G401.6 (cell line): ENCODE measurements at regions not wholly inside any gene's neighbourhood (a gene's known extent, or its start where the extent isn't known, plus 50 kb on each side); places are given as distances from the start of the nearest gene placed in this dataset.

Experiments used
- FAIRE-seq: peaks from 2 replicates; lab custom pipeline; 2012; peaks lifted over from hg19 to GRCh38; lab: Jason Lieb, UNC

DNA sequence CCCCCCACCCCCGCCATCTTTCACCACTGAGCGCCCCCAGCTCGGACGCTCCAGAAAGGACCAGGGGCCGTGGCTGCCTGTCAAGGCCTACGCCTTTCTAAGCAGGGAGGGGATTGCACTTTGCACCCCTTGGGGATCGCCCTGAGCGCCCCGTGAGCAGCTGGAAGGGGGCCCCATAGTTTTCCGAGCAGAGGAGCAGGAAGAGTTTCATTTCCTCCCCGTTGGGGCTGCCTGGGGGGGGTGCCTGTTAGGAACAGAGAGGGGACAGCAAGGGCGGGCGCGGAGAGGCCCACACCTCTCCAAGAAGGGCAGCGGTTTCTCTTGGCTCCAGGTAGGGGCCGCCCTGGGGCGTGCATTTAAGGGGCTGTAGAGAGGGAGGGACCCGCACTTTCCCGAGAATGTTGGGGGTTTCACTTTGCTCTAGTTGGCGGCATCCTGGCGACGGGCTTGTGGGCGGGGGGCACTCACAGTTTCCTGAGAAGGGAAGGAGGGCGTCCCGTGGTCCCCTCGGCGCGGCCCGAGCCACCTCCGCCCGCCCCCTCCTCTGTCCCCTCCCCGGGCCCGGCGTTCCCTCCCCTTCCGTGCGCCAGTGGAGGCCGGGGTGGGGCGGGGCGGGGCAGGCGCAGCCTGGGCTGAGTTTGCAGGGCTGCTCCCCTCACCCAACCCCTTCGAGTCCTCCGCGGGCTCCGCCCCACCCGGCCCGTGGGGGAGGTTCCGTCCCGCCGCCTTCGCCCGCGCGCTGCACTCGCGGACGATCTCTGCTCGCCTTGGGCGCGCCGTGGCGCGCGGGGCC lies 82.3 kb upstream of the CD99 start:
- FAIRE-seq: no peak

DNA sequence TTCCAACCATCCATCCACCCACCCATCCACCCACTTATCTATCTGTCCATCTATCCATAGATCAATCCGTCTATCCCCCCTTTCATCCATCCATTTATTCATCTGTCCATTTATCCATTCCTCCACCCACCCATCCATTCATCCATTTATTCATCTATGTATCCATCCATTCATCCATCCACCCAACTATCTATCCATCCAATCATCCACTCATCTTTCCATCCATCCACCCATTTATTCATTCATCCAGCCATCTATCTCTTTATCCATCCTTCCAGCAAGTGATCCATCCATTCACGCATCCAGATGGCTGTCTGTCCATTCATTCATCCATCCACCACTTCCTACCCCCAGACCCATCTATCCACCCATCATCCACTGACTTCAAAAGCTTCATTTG lies 84.0 kb upstream of the CD99 start:
- no peak for FAIRE-seq

GRCh38 chrX:2600564-2600963 lies 90.5 kb upstream of the CD99 start:
- no peak for FAIRE-seq

- no peak for FAIRE-seq
These were observed 94.4 kb upstream of the CD99 start for GRCh38 chrX:2596555-2597255.

- no peak for FAIRE-seq
These were observed 95.0 kb upstream of the CD99 start for GRCh38 chrX:2596045-2596444.

GRCh38 chrX:2595258-2595657 lies 94.5 kb upstream of the DHRSX start:
- FAIRE-seq: no peak

GRCh38 chrX:2594491-2594890 lies 93.7 kb upstream of the DHRSX start:
- FAIRE-seq: no peak

DNA sequence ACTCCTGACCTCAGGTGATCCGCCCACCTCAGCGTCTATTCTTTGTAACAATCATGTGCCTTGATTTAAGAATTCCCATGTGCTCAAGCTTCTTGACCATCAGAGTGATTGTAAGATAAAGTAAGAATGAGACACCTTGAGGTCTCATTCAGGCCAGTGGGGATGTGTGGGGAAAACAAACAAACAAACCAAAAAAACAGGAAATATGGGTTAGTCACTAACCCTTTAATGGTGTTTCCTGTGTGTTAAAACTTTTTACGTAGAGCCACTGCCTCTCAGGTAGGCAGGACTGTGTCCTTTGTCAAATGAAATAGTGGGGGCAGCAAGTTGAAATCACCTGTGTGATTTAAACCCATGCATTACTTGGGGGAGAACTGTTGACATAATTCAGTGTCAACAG lies 91.5 kb upstream of the DHRSX start:
- FAIRE-seq: no peak

DNA sequence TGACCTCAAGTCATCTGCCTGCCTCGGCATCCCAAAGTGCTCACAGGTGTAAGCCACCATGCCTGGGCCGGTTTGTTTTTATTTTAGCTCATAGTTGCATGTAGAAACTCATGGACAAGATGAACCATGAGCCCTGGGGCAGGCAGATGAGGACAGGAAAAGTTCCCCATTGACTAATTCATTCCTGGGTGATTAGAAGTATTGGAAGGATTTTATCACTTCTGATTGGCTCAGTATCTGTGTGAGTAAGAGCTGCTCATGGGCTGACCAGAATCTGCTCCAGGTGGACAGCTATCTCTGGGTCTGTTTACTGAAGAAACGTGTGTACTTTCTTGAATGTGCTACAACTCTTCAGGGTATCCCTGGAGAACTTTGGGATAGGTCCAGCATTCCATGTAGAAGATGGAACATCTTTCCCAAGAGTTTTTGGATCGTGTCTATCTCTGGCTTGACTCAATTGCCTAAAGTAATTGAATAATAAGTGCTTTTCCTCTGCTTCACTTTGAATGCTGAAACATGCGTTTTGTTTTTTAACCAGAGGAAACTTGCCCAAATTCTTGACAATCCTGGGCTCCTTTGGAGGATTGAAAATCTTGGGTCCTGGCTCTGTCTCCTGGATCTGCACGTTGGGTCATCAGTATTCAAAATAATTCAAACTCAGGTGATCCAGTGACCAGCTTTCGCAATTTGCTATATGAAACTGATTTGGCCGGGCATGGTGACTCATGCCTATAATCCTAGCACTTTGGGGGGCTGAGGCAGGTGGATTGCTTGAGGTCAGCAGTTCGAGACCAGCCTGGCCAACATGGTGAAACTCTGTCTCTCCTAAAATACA lies 88.6 kb upstream of the DHRSX start:
- no peak for FAIRE-seq

DNA sequence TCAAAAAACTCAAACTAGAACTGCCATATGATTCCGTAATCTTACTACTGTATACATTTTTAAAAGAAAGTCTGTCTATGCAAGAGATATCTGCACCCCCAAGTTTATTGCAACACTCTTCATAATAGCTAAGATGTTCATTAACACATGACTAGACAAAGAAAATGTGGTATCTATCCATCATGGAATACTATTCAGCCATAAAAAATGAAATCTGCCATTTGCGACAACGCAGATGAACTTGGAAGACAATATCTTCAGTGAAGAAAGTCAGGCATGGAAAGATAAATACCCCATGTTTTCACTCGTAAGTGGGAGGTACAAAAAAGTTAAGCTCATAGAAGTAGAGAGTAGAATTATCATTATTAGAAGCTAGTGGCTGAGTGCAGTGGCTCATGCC lies 87.3 kb upstream of the DHRSX start:
- no peak for FAIRE-seq

GRCh38 chrX:2587146-2587545 lies 86.4 kb upstream of the DHRSX start:
- no peak for FAIRE-seq

- FAIRE-seq: no peak
These were observed 84.3 kb upstream of the DHRSX start for GRCh38 chrX:2585158-2585470.

DNA sequence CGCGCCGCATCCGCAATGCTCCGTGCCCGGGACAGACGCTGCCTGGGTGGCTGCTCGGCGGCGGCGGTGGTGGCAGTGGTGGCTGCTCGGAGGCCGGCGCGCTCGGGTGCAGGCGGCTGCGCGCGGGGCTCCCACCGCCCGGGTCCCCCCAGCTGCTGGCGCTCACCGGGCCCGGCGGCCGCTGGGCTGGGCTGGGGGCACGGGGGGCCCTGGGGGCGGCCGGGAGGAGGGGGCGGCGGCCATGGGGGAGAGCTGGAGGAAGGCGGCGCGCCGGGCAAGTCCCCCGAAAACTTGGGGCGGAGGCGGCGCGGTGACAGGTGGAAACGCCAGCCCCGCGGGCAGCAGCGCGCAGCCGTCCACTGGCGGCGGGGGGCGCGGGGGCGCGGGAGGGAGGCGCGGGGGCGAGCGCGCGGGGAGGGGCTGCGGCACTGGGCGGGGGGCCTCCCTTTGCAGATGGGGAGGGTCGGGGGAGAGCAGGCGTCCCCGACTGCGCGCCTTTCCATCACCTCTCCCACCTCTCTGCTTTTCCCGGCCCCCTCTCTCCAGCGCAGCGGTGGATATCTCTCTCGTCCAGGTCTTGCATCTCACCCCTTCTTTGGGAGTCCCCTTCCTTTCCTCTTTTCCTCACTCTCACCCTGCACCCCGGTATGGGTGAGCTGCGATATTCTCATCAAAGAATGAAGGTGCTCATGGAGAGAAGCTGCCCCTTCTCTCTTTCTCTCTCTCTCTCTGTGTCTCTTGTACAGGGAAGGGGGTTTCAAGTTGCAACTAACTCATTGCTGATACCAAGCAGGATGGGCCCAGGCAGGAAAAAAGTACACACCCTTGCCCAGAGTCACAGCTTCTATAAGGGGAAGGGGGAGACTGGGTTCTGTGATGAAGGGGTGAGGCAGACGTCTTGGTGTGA lies 83.7 kb upstream of the DHRSX start:
- FAIRE-seq: no peak

GRCh38 chrX:2583194-2584162 lies 82.7 kb upstream of the DHRSX start:
- no peak for FAIRE-seq

DNA sequence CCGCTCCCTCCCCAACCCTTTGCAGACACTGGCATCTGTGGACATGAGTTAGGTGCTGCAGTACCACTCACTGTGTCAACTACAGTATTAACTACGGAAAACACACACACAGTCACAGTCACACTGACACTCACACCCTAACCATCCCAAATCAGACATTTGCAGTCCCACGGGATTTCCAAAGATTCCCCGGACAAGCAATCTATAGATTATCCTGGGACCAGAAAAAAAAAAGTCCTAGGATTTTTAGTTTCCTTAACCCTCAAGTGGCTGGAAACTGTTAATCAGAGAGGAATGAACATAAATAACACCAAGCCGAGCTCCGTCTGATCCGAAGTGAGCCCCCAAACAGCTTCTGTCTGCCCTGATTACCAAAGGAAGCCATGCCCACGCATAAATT lies 81.9 kb upstream of the DHRSX start:
- FAIRE-seq: no peak

GRCh38 chrX:2581296-2581695 lies 80.5 kb upstream of the DHRSX start:
- FAIRE-seq: no peak

GRCh38 chrX:2578864-2579263 lies 78.1 kb upstream of the DHRSX start:
- FAIRE-seq: no peak

DNA sequence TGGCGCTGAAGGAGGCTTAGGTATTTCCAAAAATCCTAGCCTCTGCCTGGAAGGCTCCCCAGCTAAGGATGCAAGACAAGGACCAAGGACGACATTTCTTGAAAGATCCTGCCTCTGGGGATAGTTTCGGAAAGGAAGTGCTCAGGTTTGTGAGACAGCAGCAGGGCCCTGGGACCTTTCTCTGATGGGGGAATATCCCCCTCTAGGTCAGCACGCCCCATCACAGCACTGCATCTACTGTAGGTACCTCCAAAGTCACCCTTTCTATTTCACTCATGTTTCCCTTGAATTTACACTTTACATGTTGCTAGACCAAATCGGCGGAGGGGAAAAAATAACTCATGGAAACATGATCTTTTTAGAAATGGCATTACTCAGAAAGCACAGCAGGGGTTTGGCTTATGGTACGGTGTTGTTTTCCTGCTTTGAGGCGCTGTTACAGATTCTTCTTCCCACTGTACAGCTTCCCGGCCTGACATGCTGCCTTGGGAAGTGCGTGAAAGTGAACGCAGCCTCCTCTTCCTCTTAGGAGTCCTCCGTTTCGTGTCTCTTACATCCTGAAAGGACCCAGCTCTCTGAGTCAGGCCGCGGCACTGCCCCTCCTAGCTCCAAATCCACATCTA lies 77.2 kb upstream of the DHRSX start:
- FAIRE-seq: no peak

GRCh38 chrX:2576793-2577192 lies 76.0 kb upstream of the DHRSX start:
- no peak for FAIRE-seq

DNA sequence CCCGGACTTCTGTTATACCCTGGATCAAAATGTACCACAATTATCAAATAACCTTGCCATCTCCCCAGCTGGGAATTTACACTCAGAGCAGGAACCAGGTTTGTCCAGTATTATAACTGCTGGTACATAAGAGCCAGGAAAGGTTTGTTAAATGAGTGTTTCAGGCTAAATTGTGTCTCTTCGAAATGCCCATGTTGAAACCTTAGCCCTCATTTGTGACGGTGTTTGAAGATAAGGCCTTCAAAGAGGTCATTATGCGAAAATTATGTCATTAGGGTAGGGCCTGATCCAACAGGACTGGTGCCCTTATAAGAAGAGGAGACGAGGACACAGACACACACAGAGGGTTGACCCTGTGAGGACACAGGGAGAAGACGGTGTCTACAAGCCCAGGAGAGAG lies 73.5 kb upstream of the DHRSX start:
- FAIRE-seq: no peak

DNA sequence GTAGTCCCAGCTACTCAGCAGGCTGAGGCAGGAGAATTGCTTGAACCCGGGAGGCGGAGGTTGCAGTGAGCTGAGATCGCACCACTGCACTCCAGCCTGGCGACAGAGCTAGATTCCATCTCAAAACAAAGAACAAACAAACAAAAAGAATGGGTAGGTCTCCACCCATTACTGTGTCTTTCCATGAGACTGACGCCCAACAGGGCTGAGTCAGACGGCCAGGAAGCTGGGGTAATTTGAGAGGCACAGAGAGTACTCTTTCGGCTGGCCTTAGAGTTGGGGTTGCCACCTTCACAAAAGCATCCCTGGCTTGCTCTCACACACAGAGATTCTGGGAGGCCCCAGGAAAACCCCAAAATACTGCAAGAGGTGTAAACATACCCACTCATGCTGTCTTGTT lies 72.0 kb upstream of the DHRSX start:
- no peak for FAIRE-seq
